ENCODE measurements at regions not wholly inside any gene's neighbourhood (a gene's known extent, or its start where the extent isn't known, plus 50 kb on each side); places are given as distances from the start of the nearest gene placed in this dataset.
"Not testable (repeated sequence)": the region's sequence is repeated elsewhere in the genome, so short reads cannot be mapped to it uniquely, and the experiment has no call there.

DNA sequence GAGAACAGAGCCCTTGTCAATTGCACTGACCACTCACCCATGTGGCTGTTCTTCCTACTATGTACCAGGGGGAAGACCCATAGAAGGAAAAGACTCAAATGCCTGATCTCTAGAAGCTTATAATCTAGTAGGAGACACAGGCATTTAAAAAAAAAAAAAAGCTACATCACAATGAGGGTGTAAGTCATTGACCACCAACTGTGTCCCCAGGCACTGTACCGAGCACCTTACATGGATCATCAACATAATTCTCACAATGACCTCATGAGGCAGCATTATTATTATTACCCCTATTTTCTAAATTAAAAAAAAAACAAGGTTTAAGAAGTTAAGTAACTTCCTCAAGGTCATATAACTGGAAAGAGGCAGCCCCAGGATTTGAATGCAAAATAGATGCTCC, 247.4 kb downstream of the SHOX2 start:
- no peak for DNase-seq (ENCODE audit: low read depth in 1 of 2, low spot score in 1 of 2)

DNA sequence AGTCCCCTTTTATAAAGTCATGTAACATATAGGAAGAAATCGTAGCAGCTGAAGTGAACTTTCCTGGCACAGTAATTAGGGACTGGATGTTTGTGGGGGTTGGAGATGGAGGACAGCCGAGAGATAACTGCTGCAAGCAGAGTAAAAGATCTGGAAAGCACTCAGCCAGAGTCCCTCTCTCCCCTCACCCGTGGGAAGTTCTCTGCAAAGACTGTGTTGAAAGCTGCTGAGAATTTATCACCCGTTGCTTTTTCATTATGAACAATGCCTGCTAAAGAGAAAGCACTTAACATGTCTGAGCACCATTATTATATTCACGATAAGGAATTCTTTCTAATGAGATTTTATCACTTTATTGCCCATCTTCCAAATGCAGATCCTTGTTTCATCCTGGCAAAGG, 248.8 kb downstream of the SHOX2 start:
- DNase-seq (ENCODE audit: low read depth in 1 of 2, low spot score in 1 of 2): no peak

DNA sequence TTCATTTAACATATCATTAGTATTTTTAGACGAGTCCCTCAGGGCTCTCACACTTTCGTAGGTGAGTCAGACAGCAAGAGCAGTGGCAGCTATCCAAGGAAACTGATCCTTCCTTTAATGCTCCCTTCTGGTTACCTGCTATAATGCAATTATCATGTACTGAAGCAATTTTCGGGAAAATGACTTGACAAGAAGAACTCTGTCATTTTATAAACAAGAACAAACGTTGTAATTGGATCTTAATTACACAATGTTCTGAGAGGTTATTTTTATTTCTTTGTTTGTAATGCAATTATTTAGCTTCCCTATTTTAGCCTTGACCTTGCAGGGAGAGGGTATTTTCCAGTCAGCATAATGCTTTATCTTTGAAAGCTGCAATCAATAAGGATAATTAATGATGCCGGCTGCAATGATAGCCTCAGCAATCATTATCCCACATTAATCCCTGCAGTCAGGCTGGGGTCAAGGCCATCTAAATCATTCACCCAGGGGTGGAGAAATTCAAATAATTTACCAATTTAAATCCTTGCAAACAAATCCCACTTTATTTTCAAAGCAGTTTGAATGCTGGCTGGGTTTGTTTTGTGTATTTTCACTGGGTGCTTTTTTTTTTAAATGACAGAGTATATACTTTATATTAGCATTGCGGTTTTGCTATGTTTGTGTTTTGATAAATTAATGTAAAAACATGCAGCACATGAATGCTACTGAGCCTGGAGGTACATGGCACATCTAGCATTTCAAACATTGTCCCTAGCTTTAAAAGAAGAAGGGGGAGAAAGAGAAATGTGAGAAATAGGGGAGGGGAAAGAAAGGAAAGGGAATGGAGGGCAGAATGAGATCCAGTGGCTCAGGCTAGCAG, 249.9 kb downstream of the SHOX2 start:
- DNase-seq (ENCODE audit: low read depth in 1 of 2, low spot score in 1 of 2): no peak

DNA sequence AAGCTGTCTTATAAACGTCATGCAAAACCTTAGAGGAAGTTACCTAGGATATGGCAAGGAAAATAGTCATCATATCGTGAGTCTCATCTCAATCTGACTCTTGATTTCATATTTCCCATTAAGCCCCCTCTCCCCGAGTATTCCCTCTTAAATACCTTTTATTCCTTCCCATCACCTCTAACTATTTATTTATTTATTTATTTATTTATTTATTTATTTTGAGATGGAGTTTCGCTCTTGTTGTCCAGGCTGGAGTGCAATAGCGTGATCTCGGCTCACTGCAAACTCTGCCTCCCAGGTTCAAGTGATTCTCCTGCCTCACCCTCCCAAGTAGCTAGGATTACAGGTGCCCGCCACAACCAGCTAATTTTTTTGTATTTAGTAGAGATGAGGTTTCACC, 260.4 kb downstream of the SHOX2 start:
- DNase-seq (ENCODE audit: low read depth in 1 of 2, low spot score in 1 of 2): not testable (repeated sequence)

DNA sequence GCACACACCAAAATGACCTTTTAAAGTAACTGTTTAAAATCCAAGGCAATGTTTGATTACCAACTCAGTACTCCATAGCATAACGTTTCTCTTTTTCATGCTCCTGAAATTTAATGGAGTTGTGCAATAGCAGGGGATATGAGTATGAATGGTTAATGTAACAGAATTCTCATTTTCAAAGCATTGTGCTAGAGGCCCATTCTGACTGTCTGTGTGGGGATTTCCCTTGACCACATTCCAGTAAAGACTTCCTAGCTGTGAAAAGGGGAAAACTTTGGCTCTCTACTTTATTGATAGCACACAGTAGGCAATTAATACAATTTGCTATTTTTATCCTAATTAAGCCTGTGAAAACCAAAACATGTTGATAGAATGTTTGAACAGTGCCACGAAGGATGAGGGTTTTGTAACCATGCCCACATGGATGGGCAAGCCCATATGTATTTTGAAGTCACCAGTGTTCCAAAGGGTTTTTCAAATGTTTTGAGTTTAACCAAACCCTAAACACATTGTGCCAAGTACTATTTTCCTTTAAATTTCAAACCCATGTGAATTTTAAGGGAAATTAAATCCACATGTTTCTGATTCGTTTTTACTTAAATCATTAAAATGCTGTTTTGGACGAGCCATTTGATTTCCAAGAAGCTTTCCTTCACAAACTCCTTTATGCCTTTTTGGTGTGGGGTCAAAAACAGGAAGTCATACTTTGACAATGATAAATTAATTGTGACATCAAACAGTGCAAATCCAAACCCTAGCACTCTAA, 261.2 kb downstream of the SHOX2 start:
- no peak for DNase-seq (ENCODE audit: low read depth in 1 of 2, low spot score in 1 of 2)

DNA sequence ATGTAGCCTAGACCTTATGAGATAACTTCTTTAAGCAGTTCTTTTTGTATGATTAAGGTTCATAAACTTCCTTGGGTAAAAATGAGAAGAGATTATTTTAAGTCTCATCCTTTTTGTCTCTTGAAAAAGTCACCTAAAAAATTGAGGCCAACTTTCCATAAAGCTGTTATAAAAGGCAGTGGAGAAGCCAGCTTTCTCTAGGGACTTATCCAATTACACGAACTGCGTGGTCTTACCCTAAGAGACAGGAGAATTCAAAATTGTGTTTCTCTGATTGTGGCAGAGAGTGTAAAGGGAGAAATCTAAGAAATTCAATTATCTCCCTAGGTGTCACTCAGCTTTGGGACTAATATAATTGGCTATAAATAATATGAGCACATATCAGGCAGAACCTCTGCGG, 262.0 kb downstream of the SHOX2 start:
- no peak for DNase-seq (ENCODE audit: low read depth in 1 of 2, low spot score in 1 of 2)

DNA sequence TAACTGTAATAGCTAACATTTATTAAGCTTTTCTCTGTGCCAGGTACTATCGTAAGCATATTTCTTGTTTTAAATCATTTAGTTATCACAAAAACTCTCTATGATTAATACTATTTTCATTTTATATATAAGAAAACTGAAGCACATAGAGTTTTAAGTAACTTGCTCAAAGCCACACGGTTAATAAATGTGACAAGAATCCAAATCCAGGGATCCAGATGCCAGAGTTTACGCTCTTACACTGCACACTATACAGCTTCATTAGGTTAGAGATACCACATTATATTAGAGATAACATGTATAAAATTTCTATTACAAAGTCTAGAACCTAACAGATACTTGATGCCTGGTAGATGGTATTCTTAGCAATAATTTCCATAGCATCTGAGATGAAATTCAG, 265.2 kb downstream of the SHOX2 start:
- no peak for DNase-seq (ENCODE audit: low read depth in 1 of 2, low spot score in 1 of 2)

DNA sequence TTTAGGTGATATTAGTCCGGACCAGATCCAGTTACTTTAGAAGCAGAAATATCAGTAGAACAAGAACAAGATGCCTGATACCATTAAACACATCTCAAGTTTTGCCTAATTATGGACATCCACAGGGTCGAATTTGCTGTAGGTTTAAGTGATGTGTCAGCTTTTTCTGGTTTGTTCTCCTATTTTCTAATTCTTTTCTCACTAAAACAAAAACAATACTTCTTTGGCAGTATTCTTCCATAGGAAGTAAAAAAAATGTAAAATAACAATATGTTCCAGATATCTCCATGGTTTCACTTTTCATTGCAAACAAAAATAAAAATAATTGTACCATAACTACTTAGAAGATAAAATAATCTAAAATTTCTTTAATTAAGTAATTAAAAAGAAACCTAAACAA, 265.7 kb downstream of the SHOX2 start:
- DNase-seq (ENCODE audit: low read depth in 1 of 2, low spot score in 1 of 2): no peak

DNA sequence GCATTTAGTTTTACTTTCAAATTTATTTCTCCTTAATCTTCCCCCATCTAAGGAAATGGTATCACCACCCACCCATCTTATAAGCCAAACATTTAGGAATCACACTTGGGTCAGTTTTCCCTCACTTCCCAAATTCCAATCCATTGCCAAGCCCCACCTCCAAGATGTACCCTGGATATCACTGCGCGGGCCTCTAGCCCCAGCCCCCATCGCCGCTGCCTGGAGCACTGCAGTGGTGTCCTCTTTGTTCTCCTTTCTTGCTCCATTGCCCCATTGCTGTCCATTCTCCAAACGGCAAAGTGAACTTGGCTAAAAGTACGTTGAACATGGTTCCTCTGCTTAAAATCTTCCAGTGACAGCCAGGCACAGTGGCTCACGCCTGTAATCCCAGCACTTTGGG, 267.8 kb downstream of the SHOX2 start:
- no peak for DNase-seq (ENCODE audit: low read depth in 1 of 2, low spot score in 1 of 2)

DNA sequence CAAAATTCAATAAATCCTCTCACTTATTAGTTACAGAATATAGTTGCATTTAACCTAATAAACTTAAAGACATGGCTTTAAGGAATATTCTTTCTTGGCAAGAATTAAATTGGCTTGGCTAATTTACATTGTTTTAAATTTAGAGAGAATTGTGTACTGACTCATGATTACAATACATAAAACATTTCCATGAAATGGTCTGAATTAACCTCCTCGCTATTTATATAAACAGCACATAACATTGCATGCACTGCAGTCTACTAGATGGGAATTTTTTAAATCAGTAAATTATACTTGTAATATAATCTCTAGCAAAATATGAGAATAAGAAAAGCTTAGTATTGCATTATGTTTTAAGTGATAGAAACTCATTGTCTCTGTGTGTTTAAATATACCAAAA, 268.9 kb downstream of the SHOX2 start:
- DNase-seq (ENCODE audit: low read depth in 1 of 2, low spot score in 1 of 2): no peak

DNA sequence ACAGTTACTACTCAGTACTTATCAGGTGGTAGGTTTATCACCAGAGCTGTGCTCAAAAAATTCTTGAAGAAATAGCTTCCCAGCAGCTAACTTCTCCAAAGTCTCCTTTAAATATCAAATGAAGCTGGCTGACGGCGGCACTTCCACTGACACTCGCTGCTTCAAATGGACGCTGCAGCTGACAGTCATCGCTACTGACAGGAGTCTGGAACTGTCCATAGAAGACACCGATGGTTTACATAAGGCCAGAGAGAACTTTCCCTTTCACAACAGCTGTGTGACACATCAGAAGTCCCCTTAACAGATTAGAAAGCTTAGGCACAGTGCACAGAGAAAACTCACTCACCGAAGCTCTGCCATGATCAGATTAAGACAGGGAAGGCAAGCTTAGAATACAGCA, 270.2 kb downstream of the SHOX2 start:
- no peak for DNase-seq (ENCODE audit: low read depth in 1 of 2, low spot score in 1 of 2)

DNA sequence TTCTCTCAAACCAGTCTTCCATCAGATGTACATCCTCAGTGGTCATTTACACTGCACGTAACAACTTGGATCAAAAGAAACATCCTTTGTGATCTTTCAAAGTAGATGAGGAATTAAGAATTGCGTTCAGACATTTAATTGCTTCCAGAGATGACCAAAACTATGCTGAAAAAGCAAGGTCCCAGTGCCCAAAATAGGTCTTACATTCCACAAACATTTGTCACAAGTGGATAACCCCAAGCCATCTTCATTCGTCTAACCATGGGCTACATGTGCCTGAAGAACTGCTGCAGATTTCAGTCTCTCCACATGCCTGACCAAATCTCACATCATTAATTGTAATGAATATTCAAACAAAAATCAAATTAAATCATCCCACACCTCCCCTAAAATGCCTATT, 273.6 kb downstream of the SHOX2 start:
- DNase-seq (ENCODE audit: low read depth in 1 of 2, low spot score in 1 of 2): no peak

DNA sequence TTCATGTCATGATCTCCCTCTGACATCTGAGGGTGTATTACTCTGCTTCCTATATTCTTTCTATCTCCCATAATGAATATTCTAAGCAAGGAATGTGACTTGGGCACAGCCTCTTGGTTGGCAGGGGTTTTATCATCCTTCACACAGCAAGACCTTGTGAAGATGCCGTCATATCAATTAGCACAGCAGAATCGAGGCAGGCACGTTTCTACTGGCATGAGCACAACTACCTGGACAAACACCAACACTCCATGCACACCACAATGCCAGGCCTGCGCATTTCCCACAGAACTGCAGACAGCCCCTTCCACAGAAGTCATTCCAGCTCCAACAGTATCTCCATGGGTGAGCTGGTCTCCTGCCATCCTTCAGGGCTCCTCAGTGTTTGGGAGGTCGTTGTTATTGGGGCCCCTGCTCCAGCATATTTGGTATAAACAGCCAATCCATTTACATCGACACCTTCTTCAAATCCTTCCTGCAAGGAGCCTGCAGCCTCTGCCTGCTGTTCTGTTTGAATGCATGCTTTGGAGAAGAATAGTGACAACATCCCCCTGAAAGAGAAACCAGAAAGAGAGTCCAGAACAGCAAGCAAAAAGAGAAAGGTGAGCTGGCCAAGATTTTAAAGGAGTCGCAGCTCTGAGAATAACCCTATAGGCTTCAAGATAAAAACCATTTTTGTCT, 275.5 kb downstream of the SHOX2 start:
- no peak for DNase-seq (ENCODE audit: low read depth in 1 of 2, low spot score in 1 of 2)

DNA sequence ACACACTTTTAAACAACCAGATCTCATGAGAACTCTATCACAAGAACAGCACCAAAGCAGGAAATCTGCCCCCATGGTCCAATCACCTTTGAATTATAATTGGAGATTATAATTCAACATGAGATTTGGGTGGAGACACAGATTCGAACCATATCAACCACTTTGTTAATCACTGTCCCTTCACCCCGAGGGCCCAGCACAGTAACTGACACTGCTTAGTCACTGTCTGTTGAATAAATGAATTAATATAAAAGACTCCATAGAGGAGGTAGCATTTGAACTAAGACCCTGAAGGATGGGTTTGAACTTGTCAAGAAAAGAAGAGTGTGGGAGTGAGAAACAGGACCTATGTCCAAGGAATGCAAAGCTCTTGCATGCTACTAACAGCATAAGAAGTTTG, 276.4 kb downstream of the SHOX2 start:
- no peak for DNase-seq (ENCODE audit: low read depth in 1 of 2, low spot score in 1 of 2)

DNA sequence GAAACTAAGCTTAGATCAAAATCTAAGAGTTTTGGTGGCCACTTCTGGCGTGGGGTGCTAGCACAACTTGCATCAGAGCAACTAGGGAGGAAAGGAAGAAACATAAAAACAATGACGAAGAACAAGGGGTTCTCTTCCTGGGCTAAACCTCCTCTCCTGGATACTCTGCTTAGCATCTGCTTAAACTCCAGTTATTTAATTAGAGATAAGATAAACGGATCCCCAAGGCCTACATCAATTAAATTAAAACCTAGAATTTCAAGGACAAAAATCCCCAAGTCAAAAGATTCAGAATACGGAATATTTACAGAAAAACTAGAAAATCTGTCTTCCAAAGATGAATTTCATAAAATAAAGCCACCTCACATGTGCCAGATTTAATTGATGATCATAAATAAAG, 281.9 kb downstream of the SHOX2 start:
- DNase-seq (ENCODE audit: low read depth in 1 of 2, low spot score in 1 of 2): no peak

DNA sequence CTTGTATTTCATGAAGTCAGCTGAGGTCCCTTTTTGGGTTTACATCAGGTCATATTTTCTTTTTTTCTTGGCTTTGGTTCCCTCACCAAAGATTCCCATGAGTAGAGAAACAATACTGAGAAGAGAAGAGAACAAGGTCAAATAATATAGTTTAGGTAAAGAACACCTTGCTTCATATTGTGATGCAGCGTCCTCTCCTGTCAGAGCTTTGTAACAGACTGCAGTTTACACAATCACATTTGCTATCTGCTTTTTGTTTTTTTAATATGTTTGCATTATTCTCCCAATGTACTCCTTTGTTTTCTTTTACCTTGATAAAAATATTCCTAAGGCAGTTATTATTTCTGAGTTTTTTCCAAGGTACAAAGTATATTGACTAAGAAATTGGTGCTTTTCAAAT, 283.2 kb downstream of the SHOX2 start:
- DNase-seq (ENCODE audit: low read depth in 1 of 2, low spot score in 1 of 2): no peak

DNA sequence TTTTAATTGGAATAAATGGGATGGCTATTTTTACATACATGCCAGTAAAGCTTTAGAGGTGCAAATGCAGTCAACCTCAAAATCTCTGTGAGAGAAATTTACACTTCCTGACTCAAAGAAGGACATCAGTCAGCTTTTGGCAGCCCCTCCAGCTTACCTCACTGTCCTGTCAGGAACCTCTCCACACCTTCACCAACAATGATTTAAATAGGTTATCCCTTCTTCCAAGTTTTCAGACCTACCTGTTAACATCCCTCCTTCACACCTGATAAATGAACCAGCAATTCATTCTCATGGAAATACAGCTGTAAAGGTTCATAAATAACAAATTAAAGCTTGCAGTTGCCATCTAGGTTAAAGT, 286.1 kb downstream of the SHOX2 start:
- no peak for DNase-seq (ENCODE audit: low read depth in 1 of 2, low spot score in 1 of 2)

DNA sequence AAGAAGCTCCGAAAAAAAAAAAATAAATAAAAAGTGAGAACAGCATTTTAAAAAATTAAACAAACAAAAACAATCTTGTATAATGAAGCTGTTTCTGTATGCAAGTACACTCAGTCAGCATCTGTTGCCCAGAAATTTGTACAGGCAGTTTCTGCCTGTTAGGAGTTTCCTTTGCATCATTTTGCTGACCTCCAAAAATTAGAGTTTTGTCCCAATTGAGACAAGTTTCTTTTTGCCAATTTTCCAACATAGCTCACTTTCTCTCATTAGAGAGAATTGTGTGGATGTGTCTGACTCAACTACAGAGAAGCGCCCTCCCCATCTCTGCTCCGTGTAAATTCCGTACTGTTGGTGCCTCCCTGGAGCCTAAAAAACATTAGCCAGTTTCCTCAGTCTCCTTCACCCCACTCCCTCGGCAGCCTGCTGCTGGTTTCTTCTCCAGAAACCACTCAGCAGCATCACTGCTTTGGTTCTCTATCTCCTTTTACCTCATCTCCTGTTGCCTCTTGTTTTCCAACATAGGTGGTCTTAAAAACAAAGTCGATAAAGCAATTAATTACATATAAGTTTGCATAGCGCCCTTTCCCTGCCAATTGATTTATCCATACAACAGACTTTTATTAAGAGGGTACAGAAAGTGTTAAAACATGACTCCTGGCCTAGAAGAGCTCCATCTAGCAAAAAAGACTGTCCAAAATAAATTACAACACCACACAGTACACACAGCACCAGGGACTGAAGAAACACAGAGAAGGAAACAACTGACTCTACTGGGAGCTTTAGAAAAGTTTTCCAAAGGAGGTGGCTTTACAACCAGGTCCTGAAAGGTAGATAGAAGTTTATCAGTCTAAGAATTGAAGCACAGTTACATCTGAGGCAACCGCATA, 286.7 kb downstream of the SHOX2 start:
- no peak for DNase-seq (ENCODE audit: low read depth in 1 of 2, low spot score in 1 of 2)

DNA sequence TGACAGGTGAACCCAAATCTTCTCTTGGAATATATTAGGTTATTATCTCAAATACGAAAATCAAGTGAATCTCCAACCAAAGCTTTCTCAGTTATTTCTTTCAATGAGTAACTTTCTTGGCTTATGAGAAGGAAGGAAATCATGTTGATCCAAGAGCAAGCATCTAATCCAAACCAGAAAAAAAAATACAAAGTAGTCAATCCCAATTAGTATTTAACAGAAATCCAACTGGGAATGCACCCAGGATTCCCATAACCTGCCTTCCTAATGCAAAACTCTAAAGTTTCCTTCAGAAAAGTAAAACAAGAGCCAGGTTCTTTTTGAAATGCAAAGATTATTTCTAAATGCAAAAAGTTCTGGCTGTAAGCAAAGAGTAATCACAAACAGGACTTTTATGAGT, 289.3 kb downstream of the SHOX2 start:
- no peak for DNase-seq (ENCODE audit: low read depth in 1 of 2, low spot score in 1 of 2)

DNA sequence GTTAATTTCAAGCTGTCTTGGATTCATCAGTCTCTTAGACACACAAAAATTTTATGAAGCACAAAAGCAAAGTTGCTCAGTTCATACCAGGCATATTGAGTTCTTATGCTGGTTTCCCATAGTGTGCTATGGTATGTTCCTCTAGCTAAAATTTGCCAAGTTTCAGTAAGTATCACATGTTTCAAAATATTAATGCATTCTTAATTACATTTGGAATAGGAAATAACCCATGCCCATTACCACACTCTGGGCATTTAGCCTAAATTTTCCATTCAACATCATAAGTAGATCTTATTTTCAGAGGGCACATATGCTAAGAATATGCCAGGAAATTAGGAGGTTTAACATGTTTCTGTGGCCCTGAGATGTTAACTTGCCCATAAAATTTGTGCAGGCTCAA, 289.9 kb downstream of the SHOX2 start:
- DNase-seq (ENCODE audit: low read depth in 1 of 2, low spot score in 1 of 2): no peak

DNA sequence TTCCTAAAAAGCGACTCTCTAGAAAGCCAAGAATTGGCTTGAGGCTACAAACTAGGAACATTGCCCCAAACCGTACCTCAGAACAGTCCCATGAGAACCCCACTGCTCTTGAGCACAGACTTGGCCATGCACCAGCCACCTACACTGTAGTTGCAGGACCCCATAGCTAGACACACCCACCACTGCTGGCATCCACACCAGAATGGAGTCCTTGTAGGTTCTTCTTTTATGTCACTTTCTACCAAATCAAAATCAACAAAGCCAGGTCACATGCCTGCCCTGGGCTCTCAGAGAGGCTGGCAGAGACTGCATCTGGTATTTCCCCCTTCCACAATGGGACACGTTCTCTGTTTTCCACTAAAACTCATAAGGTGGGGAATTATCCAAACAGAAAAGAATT, 290.5 kb downstream of the SHOX2 start:
- no peak for DNase-seq (ENCODE audit: low read depth in 1 of 2, low spot score in 1 of 2)

Measured in activated T-helper 1 cell treated with anti-CD3 and anti-CD28 coated beads, Interleukin-2, amount 50 U/mL, for 16 hours (primary cell).